ENCODE measurements at regions not wholly inside any gene's neighbourhood (a gene's known extent, or its start where the extent isn't known, plus 50 kb on each side); places are given as distances from the start of the nearest gene placed in this dataset.
"Not testable (repeated sequence)": the region's sequence is repeated elsewhere in the genome, so short reads cannot be mapped to it uniquely, and the experiment has no call there.

DNA sequence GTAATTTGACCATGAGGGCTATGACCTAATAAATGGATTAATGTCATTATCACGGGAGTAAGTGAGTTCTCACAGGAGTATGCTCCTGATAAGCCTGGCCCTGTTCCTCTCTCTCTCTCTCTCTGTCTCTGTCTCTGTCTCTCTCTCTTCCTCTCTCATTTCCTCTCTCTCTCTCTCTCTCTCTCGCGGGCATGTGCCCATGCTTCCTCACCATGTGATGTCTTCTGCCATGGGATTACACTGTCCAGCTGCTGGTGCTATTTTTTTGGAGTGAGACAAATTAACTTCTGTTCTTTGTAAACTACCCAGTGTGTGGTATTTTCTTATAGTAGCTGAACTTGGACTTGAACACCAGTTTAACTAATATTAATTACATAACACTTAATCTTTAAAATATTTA lies 374.3 kb upstream of the GJE1 start:
- Histone ChIP-seq H3K36me3 (no peaks in the 10 kb centered on the region), H3K9me3 (no peaks in the 10 kb centered on the region; the same call in none of the 2 replicates), H3K27me3 (no peaks in the 10 kb centered on the region), H3K4me3 (no peak overlapping the region)
- DNase-seq = no peak

DNA sequence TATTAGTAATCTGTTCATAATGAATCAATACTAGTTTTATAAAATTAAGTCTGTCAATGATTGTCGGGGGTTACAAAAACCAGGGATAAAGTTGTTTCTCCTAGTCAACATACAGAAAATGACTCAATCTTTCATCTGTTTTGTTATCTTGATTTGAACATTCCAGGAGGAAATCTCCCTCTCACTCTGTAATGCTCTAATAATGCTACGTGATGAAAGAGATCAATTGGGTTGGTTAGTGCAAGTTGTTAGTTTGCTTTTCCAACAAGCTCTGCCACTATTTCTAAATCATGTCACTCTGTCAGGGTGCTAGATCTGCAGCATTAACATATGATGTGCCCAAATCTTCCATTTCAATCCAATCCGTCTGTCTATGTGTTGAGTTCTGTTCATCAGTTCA lies 379.5 kb upstream of the GJE1 start:
- H3K9me3 ChIP-seq = no peaks in the 10 kb centered on the region
- no peaks in the 10 kb centered on the region for H3K36me3 ChIP-seq
- H3K4me3 ChIP-seq = no peak overlapping the region
- no peaks in the 10 kb centered on the region for H3K27me3 ChIP-seq
- DNase-seq = no peak

- Histone ChIP-seq H3K27me3 (no peaks in the 10 kb centered on the region), H3K9me3 (no peaks in the 10 kb centered on the region)
- no peak for DNase-seq
These were observed 380.0 kb upstream of the GJE1 start for GRCh38 chr6:141752677-141753076.

DNA sequence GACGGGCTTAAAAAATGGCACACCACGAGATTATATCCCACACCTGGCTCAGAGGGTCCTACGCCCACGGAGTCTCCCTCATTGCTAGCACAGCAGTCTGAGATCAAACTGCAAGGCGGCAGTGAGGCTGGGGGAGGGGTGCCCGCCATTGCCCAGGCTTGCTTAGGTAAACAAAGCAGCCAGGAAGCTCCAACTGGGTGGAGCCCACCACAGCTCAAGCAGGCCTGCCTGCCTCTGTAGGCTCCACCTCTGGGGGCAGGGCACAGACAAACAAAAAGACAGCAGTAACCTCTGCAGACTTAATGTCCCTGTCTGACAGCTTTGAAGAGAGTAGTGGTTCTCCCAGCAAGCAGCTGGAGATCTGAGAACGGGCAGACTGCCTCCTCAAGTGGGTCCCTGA lies 386.4 kb upstream of the GJE1 start:
- not testable (repeated sequence) for H3K9me3 ChIP-seq, H3K36me3 ChIP-seq, DNase-seq, H3K4me3 ChIP-seq, H3K27me3 ChIP-seq

More at GRCh38 chr6:141752677-141753076, 380.0 kb upstream of the GJE1 start:
- Histone ChIP-seq H3K4me3 (no peak overlapping the region), H3K36me3 (no peaks in the 10 kb centered on the region)

DNA sequence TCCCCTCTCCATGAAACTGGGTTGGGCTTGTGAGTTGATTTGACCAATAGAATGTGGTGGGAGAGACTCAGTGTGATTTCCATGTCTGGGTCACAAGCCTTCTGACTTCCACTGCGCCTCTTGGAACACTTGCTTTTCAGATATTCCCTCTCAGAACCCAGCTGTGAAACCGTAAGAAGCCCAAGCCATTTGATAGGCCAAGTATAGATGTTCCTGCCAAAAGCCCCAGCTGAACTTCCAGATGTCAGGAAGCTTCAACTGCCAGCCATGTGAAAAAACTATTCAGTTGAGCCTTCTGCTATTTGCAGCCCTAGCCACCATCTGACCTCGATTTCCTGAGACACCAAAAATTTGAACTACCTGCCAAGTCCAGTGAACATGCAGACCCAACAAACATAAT lies 387.8 kb upstream of the GJE1 start:
- no peak for DNase-seq
- Histone ChIP-seq H3K9me3 (peaks cover 2% of the 10 kb centered on the region; the same call in 1 of the 2 replicates), H3K36me3 (no peaks in the 10 kb centered on the region), H3K27me3 (no peaks in the 10 kb centered on the region), H3K4me3 (no peak overlapping the region)

DNA sequence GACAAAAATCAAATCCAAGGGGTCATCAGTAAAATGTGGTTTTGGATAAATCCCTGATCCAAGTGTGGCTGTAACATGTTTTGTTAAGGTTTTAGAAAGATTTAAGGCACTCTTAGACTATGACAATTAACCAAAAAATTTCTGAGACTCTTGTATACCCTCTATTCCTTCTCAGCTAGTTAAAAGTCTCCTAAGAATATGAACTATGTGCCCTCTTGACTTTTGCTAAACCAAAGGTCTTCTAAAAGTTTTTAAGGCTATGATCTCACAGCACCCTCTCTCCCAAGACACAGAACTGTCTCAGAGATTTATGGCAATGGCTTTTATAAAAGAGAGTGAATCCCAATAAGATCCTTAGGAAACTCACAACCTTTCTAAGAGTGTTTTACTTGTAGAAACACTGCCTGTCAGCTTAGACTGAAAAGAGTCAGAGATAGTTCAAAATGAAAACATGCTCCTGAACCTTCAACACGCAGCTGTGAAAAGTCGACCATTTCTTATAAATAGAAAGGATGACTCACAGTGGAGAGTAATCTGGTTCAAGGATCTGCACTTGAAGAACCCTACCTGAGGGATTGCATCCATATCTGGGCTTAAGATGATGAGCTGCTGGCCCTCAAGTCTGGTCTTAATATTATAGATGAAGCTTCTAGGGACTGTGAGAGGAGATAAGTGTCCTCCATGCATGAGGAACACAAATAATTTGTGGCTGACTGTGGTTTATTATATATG lies 388.4 kb upstream of the GJE1 start:
- H3K4me3 ChIP-seq = no peak overlapping the region
- H3K9me3 ChIP-seq = peaks cover 2% of the 10 kb centered on the region; the same call in 1 of the 2 replicates
- DNase-seq = no peak
- H3K27me3 ChIP-seq = no peaks in the 10 kb centered on the region
- H3K36me3 ChIP-seq = no peaks in the 10 kb centered on the region

DNA sequence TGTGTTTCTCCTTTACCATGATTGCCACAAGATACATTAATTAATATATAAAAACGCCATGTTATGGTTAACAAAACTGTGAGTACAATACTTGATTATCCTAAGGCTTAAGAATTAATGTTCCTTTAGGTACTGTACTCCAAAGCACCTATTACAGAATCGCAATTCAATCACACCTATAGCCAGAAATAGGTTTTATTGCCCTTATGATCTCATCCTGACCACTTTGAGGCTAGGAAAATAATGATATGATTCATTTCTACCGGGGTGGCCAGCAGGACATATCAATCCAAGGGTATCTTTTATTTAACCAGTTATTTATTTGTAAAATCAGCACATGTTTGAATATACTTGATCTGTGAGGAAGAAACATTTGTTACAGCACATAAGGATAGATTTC lies 396.6 kb upstream of the GJE1 start:
- Histone ChIP-seq H3K9me3 (no peaks in the 10 kb centered on the region), H3K4me3 (no peak overlapping the region), H3K27me3 (no peaks in the 10 kb centered on the region), H3K36me3 (no peaks in the 10 kb centered on the region)
- no peak for DNase-seq

DNA sequence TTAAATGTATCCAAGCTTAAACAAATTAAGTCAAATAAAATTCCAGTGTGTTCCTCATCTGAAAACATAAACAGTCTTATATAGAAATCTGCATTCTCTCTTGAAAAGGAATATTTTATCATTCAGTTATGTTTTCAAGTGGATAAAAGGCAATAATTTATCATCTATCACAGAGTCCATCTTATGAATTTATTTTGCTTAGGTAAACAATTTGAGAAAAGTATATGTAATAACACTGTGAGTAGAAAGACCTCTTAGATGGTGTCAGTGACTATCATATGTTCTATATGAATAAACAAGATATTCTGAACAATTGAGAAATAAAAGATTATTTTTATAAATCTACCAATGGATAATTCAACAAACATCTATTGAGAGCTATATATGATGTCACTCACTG lies 397.6 kb upstream of the GJE1 start:
- no peaks in the 10 kb centered on the region for H3K36me3 ChIP-seq
- no peak overlapping the region for H3K4me3 ChIP-seq
- no peak for DNase-seq
- H3K9me3 ChIP-seq = no peaks in the 10 kb centered on the region
- no peaks in the 10 kb centered on the region for H3K27me3 ChIP-seq

- Histone ChIP-seq H3K27me3 (no peaks in the 10 kb centered on the region), H3K4me3 (no peak overlapping the region), H3K36me3 (no peaks in the 10 kb centered on the region), H3K9me3 (no peaks in the 10 kb centered on the region)
- no peak for DNase-seq
These were observed 398.5 kb upstream of the GJE1 start for GRCh38 chr6:141734071-141734840.

DNA sequence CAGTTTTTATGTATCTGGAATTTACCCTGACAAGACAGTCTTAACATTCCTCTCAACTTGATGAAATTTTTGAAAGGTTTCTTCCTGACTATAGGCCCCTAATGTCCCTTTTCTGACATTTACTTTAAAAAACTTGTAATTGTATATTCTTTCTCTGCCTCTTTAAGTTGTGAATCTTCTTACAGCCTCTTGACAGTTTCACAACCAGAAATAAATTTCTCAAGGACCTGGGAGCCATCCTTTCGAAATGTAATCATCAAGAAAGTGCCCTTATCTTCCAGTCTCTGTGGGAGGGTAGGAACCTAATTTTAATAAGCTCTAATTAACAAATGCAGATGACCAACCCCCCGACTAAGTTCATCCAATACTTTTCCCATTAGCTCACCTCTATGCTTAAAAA lies 403.6 kb upstream of the GJE1 start:
- Histone ChIP-seq H3K36me3 (no peaks in the 10 kb centered on the region), H3K27me3 (no peaks in the 10 kb centered on the region), H3K9me3 (no peaks in the 10 kb centered on the region), H3K4me3 (no peak overlapping the region)
- no peak for DNase-seq

DNA sequence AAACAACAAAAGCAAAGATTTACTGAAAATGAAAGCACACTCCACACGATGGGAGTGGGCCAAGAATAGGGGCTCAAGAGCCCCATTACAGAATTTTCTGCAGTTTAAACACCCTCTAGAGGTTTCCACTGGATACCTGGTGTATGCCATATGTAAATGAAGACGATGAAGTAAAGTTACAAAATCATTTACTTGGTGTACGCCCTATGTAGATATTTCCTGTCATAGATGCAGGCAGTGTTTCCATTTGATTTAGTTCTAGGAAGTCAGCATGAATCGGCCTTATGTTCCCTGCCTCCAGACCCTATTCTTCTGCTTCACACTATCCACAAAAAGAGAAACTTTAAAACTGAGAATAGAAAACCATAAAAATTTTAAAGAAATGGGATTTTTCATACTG lies 404.4 kb upstream of the GJE1 start:
- no peak overlapping the region for H3K4me3 ChIP-seq
- H3K27me3 ChIP-seq = no peaks in the 10 kb centered on the region
- no peaks in the 10 kb centered on the region for H3K36me3 ChIP-seq
- no peaks in the 10 kb centered on the region for H3K9me3 ChIP-seq
- DNase-seq = no peak

GRCh38 chr6:141726248-141726647 lies 406.5 kb upstream of the GJE1 start:
- Histone ChIP-seq H3K4me3 (no peak overlapping the region), H3K9me3 (no peaks in the 10 kb centered on the region), H3K36me3 (no peaks in the 10 kb centered on the region), H3K27me3 (no peaks in the 10 kb centered on the region)
- DNase-seq = no peak

GRCh38 chr6:141724731-141725130 lies 408.0 kb upstream of the GJE1 start:
- no peak overlapping the region for H3K4me3 ChIP-seq
- H3K27me3 ChIP-seq = no peaks in the 10 kb centered on the region
- no peaks in the 10 kb centered on the region for H3K9me3 ChIP-seq
- DNase-seq = no peak
- no peaks in the 10 kb centered on the region for H3K36me3 ChIP-seq

DNA sequence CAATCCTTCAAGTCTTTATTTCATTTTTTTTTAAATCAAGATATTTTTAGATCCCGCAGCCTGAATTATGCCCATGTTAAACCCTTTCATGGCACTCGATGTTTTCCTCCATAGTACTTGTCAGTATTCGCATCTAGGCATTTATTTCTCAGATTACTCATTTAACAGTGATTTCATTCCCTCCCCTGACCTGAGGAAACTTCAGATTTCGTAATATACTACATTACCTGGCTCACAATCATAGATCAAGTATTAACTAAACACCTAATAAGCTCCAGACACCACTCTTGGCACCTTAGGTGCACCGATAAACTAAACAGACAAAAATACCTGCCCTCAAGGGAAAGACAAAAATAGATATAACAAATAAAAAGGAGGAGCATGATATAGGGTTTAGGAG lies 413.2 kb upstream of the GJE1 start:
- Histone ChIP-seq H3K4me3 (no peak overlapping the region), H3K27me3 (no peaks in the 10 kb centered on the region), H3K36me3 (no peaks in the 10 kb centered on the region), H3K9me3 (no peaks in the 10 kb centered on the region)
- DNase-seq = no peak

- no peak overlapping the region for H3K4me3 ChIP-seq
- no peaks in the 10 kb centered on the region for H3K9me3 ChIP-seq
- DNase-seq = no peak
- H3K36me3 ChIP-seq = no peaks in the 10 kb centered on the region
- no peaks in the 10 kb centered on the region for H3K27me3 ChIP-seq
These were observed 427.3 kb upstream of the GJE1 start for GRCh38 chr6:141705431-141705830.

GRCh38 chr6:141704151-141704550 lies 428.6 kb upstream of the GJE1 start:
- H3K4me3 ChIP-seq = no peak overlapping the region
- H3K9me3 ChIP-seq = no peaks in the 10 kb centered on the region
- no peaks in the 10 kb centered on the region for H3K36me3 ChIP-seq
- DNase-seq = no peak
- H3K27me3 ChIP-seq = no peaks in the 10 kb centered on the region

GRCh38 chr6:141701732-141702131 lies 431.0 kb upstream of the GJE1 start:
- Histone ChIP-seq H3K27me3 (no peaks in the 10 kb centered on the region), H3K9me3 (no peaks in the 10 kb centered on the region), H3K36me3 (no peaks in the 10 kb centered on the region), H3K4me3 (no peak overlapping the region)
- DNase-seq = no peak

- Histone ChIP-seq H3K4me3 (no peak overlapping the region), H3K27me3 (no peaks in the 10 kb centered on the region), H3K36me3 (no peaks in the 10 kb centered on the region), H3K9me3 (no peaks in the 10 kb centered on the region)
- DNase-seq = no peak
These were observed 431.9 kb upstream of the GJE1 start for GRCh38 chr6:141700819-141701218.
